Fibroblast of skin of scalp (primary cell): ENCODE measurements at regions not wholly inside any gene's neighbourhood (a gene's known extent, or its start where the extent isn't known, plus 50 kb on each side); places are given as distances from the start of the nearest gene placed in this dataset.
A peak's percentile ranks its signal among the peaks of the same experiment; 100 is the strongest.

Experiments used
- DNase-seq: peaks from one replicate; pipeline ENCODE4 v3.0.0-alpha.2; 2013

DNA sequence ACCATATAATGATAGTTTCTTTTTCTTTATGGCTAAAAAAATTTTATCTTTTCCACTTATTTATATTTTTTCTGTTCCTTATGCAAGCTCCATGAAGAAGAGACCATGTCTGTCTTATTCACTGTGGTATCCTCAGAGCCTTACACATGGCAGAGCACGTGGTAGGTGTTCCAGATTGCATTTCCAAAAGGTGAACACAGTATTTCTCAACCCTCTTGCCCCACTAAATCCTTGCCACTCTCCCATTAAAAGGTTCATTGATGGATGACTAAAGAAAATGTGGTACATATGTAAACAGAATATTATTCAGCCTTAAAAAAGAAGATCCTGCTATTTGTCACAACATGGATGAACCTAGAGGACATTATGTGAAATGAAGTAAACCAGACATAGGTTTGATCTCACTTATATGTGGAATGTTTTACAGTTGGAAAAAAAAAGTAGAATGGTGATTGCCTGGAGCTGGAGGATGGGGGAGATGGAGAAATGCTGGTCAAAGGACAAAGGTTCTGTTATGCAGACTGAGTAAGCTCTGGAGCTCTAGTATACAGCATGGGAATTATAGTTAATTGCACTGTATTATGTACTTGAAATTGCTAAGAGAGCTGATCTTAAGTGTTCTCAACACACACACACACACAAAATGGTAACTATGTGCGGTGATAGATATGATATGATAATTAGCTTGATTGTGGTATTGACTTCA lies 266.7 kb downstream of the CNTN3 start:
- DNase-seq = no peak

- DNase-seq = no peak
Measured at GRCh38 chr3:74346896-74347295, 267.6 kb downstream of the CNTN3 start.

DNA sequence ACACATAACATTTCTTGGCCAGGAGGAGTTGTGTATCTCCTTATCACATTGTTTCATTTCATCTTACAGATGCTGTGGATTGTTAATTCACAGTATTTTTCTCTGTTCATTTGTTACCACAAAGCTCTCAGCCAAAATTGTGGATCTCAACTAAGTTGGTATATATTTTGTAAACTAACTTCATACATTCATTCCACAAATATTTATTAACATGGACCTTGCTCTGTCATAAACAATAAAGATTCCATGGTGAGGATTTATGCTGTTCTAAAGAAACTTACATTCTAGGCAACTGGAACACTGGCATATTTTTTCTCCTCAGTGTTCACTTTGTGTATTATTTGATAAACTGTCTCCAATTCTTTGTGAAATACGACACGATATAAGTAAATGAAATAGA lies 268.8 kb downstream of the CNTN3 start:
- DNase-seq = no peak

DNA sequence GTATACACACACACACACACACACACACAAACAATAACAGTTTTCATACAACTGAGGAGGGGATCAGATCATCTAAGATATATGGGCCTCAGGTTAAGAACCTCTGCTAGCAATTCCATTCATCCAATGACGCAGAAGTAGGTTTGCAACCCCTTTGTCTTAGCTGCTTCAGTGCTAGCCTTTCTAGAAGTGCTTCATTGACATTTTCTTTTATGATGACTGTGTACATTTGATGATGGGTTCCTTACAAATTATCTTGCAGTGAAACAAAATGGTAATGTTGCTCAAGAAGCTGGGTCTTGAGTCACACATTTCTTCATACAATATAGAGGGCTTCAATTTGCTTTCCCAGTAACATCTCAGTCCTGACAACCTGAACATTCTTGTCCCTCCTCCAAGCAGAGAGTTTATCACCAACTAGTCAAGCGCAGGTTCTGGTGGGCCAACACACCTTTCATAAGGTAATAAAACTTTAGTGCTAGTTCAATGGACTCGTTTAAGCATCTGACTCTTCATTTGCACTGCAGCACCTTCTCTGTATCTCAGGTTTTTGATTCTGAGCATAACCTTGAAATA lies 269.5 kb downstream of the CNTN3 start:
- DNase-seq = no peak

- DNase-seq = no peak
Measured at GRCh38 chr3:74343391-74343790, 271.1 kb downstream of the CNTN3 start.

DNA sequence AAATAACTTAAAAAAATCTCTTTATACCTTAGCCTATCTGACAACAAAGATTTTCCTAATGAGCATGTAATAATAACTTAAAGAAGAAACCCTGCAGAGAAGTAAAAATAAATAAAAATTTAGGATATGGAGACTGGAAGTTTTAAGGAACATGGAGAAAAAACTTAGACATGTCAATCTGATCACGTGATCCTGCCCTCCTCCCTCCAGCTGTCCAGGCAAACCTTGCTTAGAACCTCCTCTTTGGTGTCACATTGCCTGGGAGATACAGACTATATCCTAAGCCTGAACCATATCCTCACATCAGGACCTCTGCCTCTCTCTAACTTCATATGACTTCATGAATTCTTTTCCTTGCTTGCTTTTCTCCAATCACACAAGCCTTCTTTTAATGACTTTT lies 275.5 kb downstream of the CNTN3 start:
- no peak for DNase-seq

GRCh38 chr3:74332165-74332564 lies 282.3 kb downstream of the CNTN3 start:
- no peak for DNase-seq

DNA sequence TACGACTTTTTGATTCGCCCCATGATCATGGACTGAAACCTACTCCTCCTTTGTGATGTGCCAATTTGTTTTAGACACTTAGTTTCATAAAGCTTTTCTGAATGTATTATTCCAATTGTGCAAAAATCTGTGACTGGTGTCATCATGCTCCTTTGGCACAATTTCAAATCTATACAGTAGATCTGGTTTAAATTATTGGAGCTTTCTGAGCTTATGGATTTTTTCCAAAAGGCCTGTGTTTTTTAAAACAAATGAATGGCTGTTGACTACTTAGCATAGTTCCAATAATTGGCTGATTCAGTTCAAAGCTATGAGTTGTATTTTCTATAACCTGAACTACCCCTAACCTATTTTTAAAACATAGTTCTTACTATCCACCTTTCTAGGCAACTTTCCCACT lies 282.7 kb downstream of the CNTN3 start:
- peak; percentile 76 for DNase-seq

GRCh38 chr3:74329096-74329495 lies 285.4 kb downstream of the CNTN3 start:
- no peak for DNase-seq

DNA sequence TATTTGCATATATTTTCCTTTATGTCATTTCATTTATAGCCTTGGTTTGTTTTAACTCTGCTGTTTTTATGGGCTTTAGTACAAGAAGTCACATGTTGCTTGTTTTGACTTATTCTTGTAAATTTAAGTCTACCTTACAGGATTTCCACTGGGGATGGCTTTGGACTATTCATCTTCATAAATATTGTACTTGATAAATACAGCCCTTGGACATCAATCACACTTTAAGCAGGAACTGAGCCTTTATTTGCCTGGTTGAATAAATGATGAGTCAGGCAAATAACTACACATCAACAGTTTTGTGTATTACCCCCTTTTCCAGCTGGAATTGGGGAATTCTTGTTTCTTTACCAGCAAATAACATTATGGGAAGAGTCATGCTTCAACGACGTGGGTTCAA lies 286.0 kb downstream of the CNTN3 start:
- DNase-seq = no peak

DNA sequence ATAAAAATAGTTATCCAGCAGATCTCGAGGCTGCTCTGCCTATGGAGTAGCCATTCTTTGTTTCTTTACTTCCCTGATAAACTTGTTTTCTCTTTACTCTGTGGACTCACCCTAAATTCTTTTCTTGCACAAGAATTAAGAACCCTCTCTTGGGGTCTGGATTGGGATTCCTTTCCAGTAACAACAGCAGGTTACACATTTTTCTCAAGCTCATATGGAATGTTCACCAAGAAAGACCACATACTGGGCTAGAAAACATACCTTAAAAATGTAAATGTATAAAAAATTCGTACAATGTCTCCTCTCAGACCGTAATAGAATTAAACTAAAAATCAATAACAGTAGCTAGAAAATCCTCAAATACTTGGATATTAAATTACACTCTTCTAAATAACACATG lies 299.2 kb downstream of the CNTN3 start:
- peak; percentile 78 for DNase-seq

DNA sequence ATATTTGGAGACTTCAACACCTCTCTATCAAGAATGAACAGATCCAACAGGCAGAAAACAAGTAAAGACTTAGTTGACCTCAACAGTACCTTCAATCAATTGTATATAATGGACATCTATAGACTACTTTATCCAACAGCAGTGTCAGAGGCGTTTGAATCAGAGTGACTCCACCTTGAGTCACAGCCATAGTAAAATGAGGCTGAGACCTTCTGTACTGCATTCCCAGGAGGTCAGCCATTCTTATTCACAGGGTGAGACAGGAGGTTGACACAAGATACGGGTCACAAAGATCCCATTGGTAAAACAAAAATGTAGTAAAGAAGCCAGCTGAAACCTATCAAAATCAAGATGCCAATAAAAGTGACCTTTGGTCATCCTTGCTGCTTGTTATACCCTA lies 299.8 kb downstream of the CNTN3 start:
- DNase-seq = no peak

DNA sequence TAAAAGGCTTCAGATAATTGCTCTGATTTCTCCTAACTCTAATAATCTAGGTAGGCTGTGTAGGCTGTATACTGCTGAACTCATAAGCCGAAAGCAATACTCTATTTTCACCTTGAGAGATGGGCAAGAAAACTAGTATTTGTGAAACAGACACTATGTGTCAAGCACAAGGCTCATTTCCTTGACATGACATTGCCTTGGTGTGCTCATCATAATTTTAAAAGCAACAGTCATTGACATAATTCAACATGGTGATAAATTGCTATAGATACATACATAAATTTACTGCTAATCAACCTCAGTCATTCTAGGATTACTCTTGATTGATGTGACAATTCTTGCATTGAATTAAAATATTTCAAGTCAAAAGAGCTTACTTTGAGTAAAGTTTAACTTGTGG lies 304.7 kb downstream of the CNTN3 start:
- DNase-seq = no peak

GRCh38 chr3:74304424-74304823 lies 310.0 kb downstream of the CNTN3 start:
- no peak for DNase-seq

DNA sequence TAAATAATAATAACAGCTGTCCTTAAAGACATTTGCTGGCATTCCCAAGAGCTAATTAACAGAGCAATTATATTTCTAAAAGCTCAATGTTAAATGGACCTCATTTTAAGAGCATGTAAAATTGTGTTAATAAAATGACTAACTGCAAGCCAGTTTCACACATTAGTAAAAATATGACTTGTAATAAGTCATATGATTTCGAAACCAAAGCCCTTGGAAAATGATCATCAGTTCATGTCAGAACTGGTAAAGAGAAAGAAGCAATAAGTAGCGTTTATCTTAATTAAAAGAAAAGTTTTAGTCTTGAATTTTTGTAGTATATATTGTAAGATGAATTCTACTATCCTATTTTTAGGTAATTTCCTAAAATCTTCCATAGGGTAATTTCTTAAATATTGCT lies 310.7 kb downstream of the CNTN3 start:
- no peak for DNase-seq

DNA sequence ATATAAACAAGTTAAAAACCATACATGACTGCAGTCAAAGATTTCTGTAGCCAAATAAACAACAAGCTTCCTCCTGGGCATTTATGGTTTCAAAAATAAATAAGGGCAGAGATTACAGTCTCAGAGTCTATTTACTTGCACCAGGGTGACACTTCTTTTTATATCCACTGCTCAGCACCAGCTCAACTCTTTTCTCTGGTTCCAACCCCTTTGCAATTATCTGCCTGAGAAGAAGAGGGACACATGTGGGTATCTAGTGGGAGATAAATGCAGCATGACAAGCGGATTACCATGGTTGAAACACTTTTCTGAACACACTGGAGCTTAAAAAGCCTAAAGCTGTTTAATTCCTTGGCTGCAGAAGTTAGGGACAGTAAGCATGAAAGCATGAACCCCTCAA lies 311.5 kb downstream of the CNTN3 start:
- no peak for DNase-seq

DNA sequence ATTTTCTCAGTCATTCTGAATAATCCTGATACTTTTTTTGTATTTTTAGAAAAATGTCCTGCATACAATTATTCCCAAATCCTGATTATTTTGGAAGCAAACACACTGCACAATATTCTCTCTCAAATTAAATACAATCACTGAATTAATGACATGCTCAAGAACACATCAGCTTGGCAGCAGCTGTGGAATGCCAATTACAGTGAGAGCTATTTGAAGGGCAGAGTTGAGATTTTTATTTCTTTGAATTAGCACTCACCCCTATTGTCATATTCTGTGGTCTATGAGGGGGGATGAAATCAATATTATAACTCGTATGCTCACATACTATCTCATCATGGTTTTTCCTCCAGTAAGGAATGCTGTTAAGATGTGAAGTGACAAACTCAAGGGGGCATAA lies 312.2 kb downstream of the CNTN3 start:
- no peak for DNase-seq

DNA sequence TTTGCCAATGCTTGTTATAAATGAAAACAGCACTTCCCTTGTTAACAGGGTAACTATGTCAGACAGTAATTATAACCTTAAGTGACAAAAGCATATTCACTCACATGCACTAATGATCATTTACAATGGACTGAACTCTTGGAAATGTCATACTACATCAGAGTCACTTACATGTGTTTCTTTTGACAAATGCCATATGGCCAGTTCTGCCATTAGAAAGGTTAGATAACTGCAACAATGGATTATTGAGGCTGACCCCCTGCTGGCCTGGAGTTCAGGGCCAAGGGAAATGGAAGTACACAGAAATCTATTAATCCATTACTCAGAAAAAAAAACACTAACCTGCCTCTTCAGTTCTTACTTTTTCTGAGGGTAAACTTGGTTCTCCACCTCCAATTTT lies 313.4 kb downstream of the CNTN3 start:
- DNase-seq = no peak

- DNase-seq = no peak
Measured at GRCh38 chr3:74295479-74295878, 319.0 kb downstream of the CNTN3 start.

- no peak for DNase-seq
Measured at GRCh38 chr3:74288761-74289160, 325.7 kb downstream of the CNTN3 start.

- DNase-seq = peak; percentile 36
Measured at GRCh38 chr3:74287557-74287956, 326.9 kb downstream of the CNTN3 start.

- peak; percentile 44 for DNase-seq
Measured at GRCh38 chr3:74282202-74282601, 332.3 kb downstream of the CNTN3 start.

DNA sequence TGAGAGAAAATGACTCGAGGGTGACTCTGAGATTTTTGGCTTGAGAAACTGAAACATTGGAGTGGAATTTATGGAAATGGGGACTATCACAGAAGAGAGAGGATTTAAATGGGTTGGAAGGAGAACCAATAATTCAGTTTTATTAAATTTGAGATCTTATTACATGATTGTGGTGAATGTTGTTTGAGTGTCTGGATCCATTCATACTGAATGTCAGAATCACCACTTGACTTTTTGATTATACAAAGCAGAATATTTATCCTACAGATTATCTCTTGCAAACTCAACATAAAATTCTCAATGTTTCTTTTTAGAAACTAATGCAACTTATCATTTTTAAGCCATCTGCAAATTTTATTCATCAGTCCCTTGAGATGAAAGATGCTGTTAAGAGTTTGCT lies 332.8 kb downstream of the CNTN3 start:
- no peak for DNase-seq

GRCh38 chr3:74273555-74274402 lies 340.7 kb downstream of the CNTN3 start:
- DNase-seq = no peak
